ENCODE measurements at regions not wholly inside any gene's neighbourhood (a gene's known extent, or its start where the extent isn't known, plus 50 kb on each side); places are given as distances from the start of the nearest gene placed in this dataset.

DNA sequence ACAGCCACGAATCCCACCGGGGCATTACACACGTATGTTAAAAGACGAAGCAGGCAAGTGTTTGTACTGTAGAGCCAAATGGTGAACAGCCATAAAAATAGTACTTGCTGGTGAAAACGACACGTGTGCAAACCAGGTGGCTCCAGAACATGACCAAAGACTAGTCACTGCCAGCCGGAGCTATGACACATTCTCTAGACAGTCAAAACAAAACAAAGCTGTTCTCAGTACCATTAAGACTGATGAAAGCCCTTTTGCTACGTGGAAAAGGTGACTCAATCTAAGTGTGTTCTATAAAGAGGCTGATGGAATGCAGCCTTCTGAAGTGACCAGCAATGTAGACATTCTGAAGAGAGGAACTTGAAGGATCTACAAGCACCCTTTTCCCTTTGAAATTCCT is 367.7 kb upstream of the NETO1 start:
- Mint-ChIP-seq H3K4me1 (no peaks in the 10 kb centered on the region), H3K36me3 (ENCODE audit: low read depth) (no peaks in the 10 kb centered on the region), H3K4me3 (no peak overlapping the region), H3K9me3 (peaks cover 4% of the 10 kb centered on the region), H3K27ac (no peak overlapping the region), H3K27me3 (ENCODE audit: insufficient read depth) (no peaks in the 10 kb centered on the region)
- no peaks in the 10 kb centered on the region for H3K4me1 ChIP-seq (ENCODE audit: control insufficient read depth, insufficient read depth, low read length)
- no peak overlapping the region for H3K9ac ChIP-seq (ENCODE audit: extremely low read depth, low read length, poor library complexity, severe bottlenecking)
- H3K4me3 ChIP-seq (ENCODE audit: low read length): no peak overlapping the region
- no peaks in the 10 kb centered on the region for H3K9me3 ChIP-seq (ENCODE audit: control insufficient read depth, low read length)
- no peaks in the 10 kb centered on the region for H3K27me3 ChIP-seq (ENCODE audit: control insufficient read depth, insufficient read depth, low read length, poor library complexity, severe bottlenecking)
- H3K36me3 ChIP-seq (ENCODE audit: control insufficient read depth, insufficient read depth, low read length): no peaks in the 10 kb centered on the region
- no peak for DNase-seq
- H3K27ac ChIP-seq (ENCODE audit: low read depth, low read length): no peak overlapping the region
- 85 to 92% methylated on average over 7 to 8 of the region's 8 CpGs for WGBS, 2 experiments (ENCODE audit: insufficient coverage in 1 of 2, insufficient read length in 1 of 2)
- TF ChIP-seq, protein P1, sequence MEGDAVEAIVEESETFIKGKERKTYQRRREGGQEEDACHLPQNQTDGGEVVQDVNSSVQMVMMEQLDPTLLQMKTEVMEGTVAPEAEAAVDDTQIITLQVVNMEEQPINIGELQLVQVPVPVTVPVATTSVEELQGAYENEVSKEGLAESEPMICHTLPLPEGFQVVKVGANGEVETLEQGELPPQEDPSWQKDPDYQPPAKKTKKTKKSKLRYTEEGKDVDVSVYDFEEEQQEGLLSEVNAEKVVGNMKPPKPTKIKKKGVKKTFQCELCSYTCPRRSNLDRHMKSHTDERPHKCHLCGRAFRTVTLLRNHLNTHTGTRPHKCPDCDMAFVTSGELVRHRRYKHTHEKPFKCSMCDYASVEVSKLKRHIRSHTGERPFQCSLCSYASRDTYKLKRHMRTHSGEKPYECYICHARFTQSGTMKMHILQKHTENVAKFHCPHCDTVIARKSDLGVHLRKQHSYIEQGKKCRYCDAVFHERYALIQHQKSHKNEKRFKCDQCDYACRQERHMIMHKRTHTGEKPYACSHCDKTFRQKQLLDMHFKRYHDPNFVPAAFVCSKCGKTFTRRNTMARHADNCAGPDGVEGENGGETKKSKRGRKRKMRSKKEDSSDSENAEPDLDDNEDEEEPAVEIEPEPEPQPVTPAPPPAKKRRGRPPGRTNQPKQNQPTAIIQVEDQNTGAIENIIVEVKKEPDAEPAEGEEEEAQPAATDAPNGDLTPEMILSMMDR (conservative IDR thresholded peaks at IDR 0.05): no peak

DNA sequence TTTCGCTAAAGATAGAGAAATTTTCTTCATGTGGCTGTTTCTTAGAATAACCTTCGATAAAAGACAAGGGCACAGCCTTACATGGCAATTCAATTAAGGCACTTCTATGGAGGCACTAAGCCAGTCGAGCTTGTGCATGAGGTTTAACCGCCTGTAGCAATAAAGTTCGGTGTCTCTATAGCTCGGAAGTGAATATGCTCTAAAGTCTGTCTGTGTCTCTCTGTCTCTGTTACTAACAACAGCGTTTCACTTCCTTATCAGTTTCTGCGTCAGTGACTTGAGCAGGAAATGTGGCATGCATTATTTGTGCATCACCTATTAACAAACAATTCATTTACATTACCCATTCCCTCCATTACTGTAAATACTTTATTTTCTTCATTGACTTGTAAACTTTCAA is 365.1 kb upstream of the NETO1 start:
- Histone ChIP-seq H3K4me1 (ENCODE audit: control insufficient read depth, insufficient read depth, low read length) (no peaks in the 10 kb centered on the region), H3K27me3 (ENCODE audit: control insufficient read depth, insufficient read depth, low read length, poor library complexity, severe bottlenecking) (no peaks in the 10 kb centered on the region), H3K9me3 (ENCODE audit: control insufficient read depth, low read length) (no peaks in the 10 kb centered on the region), H3K27ac (ENCODE audit: low read depth, low read length) (no peak overlapping the region), H3K9ac (ENCODE audit: extremely low read depth, low read length, poor library complexity, severe bottlenecking) (no peak overlapping the region), H3K36me3 (ENCODE audit: control insufficient read depth, insufficient read depth, low read length) (no peaks in the 10 kb centered on the region), H3K4me3 (ENCODE audit: low read length) (no peak overlapping the region)
- Mint-ChIP-seq H3K9me3 (no peaks in the 10 kb centered on the region), H3K4me3 (no peak overlapping the region), H3K27me3 (ENCODE audit: insufficient read depth) (no peaks in the 10 kb centered on the region), H3K27ac (no peak overlapping the region), H3K4me1 (no peaks in the 10 kb centered on the region), H3K36me3 (ENCODE audit: low read depth) (no peaks in the 10 kb centered on the region)
- WGBS, 2 experiments (ENCODE audit: insufficient coverage in 1 of 2, insufficient read length in 1 of 2): 92 to 93% methylated on average over 8 of the region's 8 CpGs
- TF ChIP-seq, protein P1 (conservative IDR thresholded peaks at IDR 0.05): no peak
- no peak for DNase-seq

DNA sequence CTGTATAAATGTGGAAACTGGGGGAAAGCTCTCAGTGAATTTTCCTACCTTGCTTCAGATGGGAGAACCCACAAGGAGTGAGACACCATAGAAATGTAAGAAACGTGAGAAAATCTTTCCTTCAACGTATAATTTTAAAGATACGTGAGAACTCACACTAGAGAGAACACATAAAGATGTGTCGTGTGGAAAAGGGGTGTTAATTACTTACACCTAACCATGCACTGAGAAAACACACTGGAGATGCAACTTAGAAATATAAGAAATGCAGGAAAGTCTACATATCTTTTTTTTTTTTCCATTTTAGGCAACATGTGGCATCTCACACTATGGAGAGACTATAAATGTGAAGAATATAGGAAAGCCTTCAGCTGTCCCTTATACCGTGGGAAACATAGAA is 352.9 kb upstream of the NETO1 start:
- H3K36me3 ChIP-seq (ENCODE audit: control insufficient read depth, insufficient read depth, low read length): no peaks in the 10 kb centered on the region
- Mint-ChIP-seq H3K36me3 (ENCODE audit: low read depth) (no peaks in the 10 kb centered on the region), H3K27me3 (ENCODE audit: insufficient read depth) (no peaks in the 10 kb centered on the region), H3K4me3 (no peak overlapping the region), H3K4me1 (no peaks in the 10 kb centered on the region), H3K9me3 (peaks cover 26% of the 10 kb centered on the region), H3K27ac (no peak overlapping the region)
- DNase-seq: no peak
- H3K9me3 ChIP-seq (ENCODE audit: control insufficient read depth, low read length): peaks cover 31% of the 10 kb centered on the region
- H3K27me3 ChIP-seq (ENCODE audit: control insufficient read depth, insufficient read depth, low read length, poor library complexity, severe bottlenecking): no peaks in the 10 kb centered on the region
- no peak overlapping the region for H3K27ac ChIP-seq (ENCODE audit: low read depth, low read length)
- no peak overlapping the region for H3K4me3 ChIP-seq (ENCODE audit: low read length)
- H3K9ac ChIP-seq (ENCODE audit: extremely low read depth, low read length, poor library complexity, severe bottlenecking): no peak overlapping the region
- H3K4me1 ChIP-seq (ENCODE audit: control insufficient read depth, insufficient read depth, low read length): no peaks in the 10 kb centered on the region
- TF ChIP-seq, protein P1 (conservative IDR thresholded peaks at IDR 0.05): no peak
- 95 to 100% methylated on average over 3 to 4 of the region's 5 CpGs for WGBS, 2 experiments (ENCODE audit: insufficient coverage in 1 of 2, insufficient read length in 1 of 2)
